H9 (cell line): ENCODE measurements at regions not wholly inside any gene's neighbourhood (a gene's known extent, or its start where the extent isn't known, plus 50 kb on each side); places are given as distances from the start of the nearest gene placed in this dataset.

Source experiments
- DNase-seq: peaks from one replicate; pipeline ENCODE4 v3.0.0-alpha.2; 2017
- H2AFZ ChIP-seq: one replicate; pipeline ENCODE4 v1.6.1; 2013; ENCODE audit warnings: mild to moderate bottlenecking, low read length, control low read depth, moderate library complexity
- H2AK5ac ChIP-seq: 2 replicates; pipeline ENCODE4 v1.6.1; 2013; ENCODE audit warnings: low read length, control low read depth, mixed read lengths; ENCODE audit not compliant: insufficient read length
- H2BK120ac ChIP-seq: one replicate; pipeline ENCODE4 v1.6.1; 2013; ENCODE audit warnings: low read depth, mild to moderate bottlenecking, low read length, control low read depth, inconsistent platforms; ENCODE audit not compliant: poor library complexity, severe bottlenecking
- H2BK12ac ChIP-seq: 2 replicates; pipeline ENCODE4 v1.6.1; 2013; ENCODE audit warnings: low read length, control low read depth, mixed read lengths, low read depth; ENCODE audit not compliant: insufficient read length
- H2BK15ac ChIP-seq: 2 replicates; pipeline ENCODE4 v1.6.1; 2013; ENCODE audit warnings: low read depth, low read length, control low read depth
- H2BK20ac ChIP-seq: one replicate; pipeline ENCODE4 v1.6.1; 2013; ENCODE audit warnings: low read depth, mild to moderate bottlenecking, low read length, control low read depth, inconsistent platforms; ENCODE audit not compliant: poor library complexity, severe bottlenecking
- H2BK5ac ChIP-seq: 2 replicates; pipeline ENCODE4 v1.6.1; 2013; ENCODE audit warnings: low read length, control low read depth, mixed read lengths; ENCODE audit not compliant: insufficient read length
- H3K14ac ChIP-seq: 2 replicates; pipeline ENCODE4 v1.6.1; 2013; ENCODE audit warnings: low read length, control low read depth; ENCODE audit not compliant: insufficient read depth
- H3K18ac ChIP-seq: 2 replicates; pipeline ENCODE4 v1.6.1; 2013; ENCODE audit warnings: low read depth, mild to moderate bottlenecking, mixed read lengths, low read length, control low read depth; ENCODE audit not compliant: insufficient read length
- H3K23ac ChIP-seq: 2 replicates; pipeline ENCODE4 v1.6.1; 2013; ENCODE audit warnings: low read length, control low read depth, mixed read lengths, low read depth; ENCODE audit not compliant: insufficient read length
- H3K23me2 ChIP-seq: 2 replicates; pipeline ENCODE4 v1.6.1; 2013; ENCODE audit warnings: low read depth, mild to moderate bottlenecking, mixed read lengths, low read length, control low read depth; ENCODE audit not compliant: insufficient read length, poor library complexity, severe bottlenecking
- H3K27ac ChIP-seq: 2 replicates; pipeline ENCODE4 v1.5.1; 2013; ENCODE audit warnings: low read length, control low read depth, mixed read lengths, low read depth; ENCODE audit not compliant: insufficient read length
- H3K27me3 ChIP-seq: 2 replicates; pipeline ENCODE4 v1.6.1; 2013; ENCODE audit warnings: low read length, control low read depth, inconsistent platforms; ENCODE audit not compliant: insufficient read depth
- H3K4ac ChIP-seq: 2 replicates; pipeline ENCODE4 v1.6.1; 2013; ENCODE audit warnings: low read depth, mild to moderate bottlenecking, control low read depth, inconsistent platforms, low read length, moderate library complexity
- H3K4me1 ChIP-seq: 2 replicates; pipeline ENCODE4 v1.6.1; 2013; ENCODE audit warnings: low read length, control low read depth, inconsistent platforms; ENCODE audit not compliant: insufficient read depth
- H3K4me2 ChIP-seq: 2 replicates; pipeline ENCODE4 v1.6.1; 2013; ENCODE audit warnings: low read length, control low read depth, mixed read lengths; ENCODE audit not compliant: insufficient read length, insufficient read depth
- H3K56ac ChIP-seq: 2 replicates; pipeline ENCODE4 v1.6.1; 2013; ENCODE audit warnings: low read depth, mild to moderate bottlenecking, mixed read lengths, low read length, control low read depth; ENCODE audit not compliant: insufficient read length
- H3K79me1 ChIP-seq: 2 replicates; pipeline ENCODE4 v1.6.1; 2013; ENCODE audit warnings: low read depth, mild to moderate bottlenecking, moderate library complexity, low read length, control low read depth, inconsistent platforms; ENCODE audit not compliant: insufficient read depth, poor library complexity, severe bottlenecking
- H3K79me2 ChIP-seq: 2 replicates; pipeline ENCODE4 v1.6.1; 2013; ENCODE audit warnings: low read length, control low read depth, inconsistent platforms; ENCODE audit not compliant: insufficient read depth
- H3K9ac ChIP-seq: 2 replicates; pipeline ENCODE4 v1.6.1; 2013; ENCODE audit warnings: low read length, control low read depth, mixed read lengths; ENCODE audit not compliant: insufficient read length; ENCODE audit errors: extremely low read depth
- H3K9me3 ChIP-seq: one replicate; pipeline ENCODE4 v1.6.1; 2013; ENCODE audit warnings: low read depth, low read length, inconsistent platforms; ENCODE audit not compliant: control insufficient read depth
- H3T11ph ChIP-seq: one replicate; pipeline ENCODE4 v1.6.1; 2013; ENCODE audit warnings: mild to moderate bottlenecking, low read length, control low read depth, inconsistent platforms
- H4K20me1 ChIP-seq: one replicate; pipeline ENCODE4 v1.6.1; 2013; ENCODE audit not compliant: control insufficient read depth, insufficient read length, insufficient read depth
- H4K5ac ChIP-seq: 2 replicates; pipeline ENCODE4 v1.6.1; 2013; ENCODE audit warnings: low read depth, mild to moderate bottlenecking, mixed read lengths, low read length, control low read depth; ENCODE audit not compliant: insufficient read length
- H4K8ac ChIP-seq: replicated peaks from 2 replicates; pipeline ENCODE4 v1.6.1; 2013; ENCODE audit warnings: low read length, control low read depth, mixed read lengths, low read depth; ENCODE audit not compliant: insufficient read length
- H4K91ac ChIP-seq: 2 replicates; pipeline ENCODE4 v1.6.1; 2013; ENCODE audit warnings: low read depth, mild to moderate bottlenecking, moderate library complexity, mixed read lengths, low read length, control low read depth; ENCODE audit not compliant: insufficient read length
- H3K27ac Mint-ChIP-seq, 3 experiments: 2 replicates in 2 of 3; 3 replicates in 1 of 3; pipeline ENCODE4 v1.8.0; 2020 to 2021; ENCODE audit warnings: mixed read lengths in 3 of 3, mild to moderate bottlenecking in 1 of 3, moderate library complexity in 1 of 3
- H3K27me3 Mint-ChIP-seq: 2 replicates; pipeline ENCODE4 v1.8.0; 2021; ENCODE audit warnings: low read depth, mild to moderate bottlenecking, moderate library complexity, mixed read lengths
- H3K36me3 Mint-ChIP-seq, 3 experiments: 2 replicates in 2 of 3; 3 replicates in 1 of 3; pipeline ENCODE4 v1.8.0; 2020 to 2021; ENCODE audit warnings: low read depth in 3 of 3, mixed read lengths in 3 of 3; ENCODE audit not compliant: insufficient read depth in 1 of 3
- H3K4me1 Mint-ChIP-seq, 2 experiments: 2 replicates each; pipeline ENCODE4 v1.8.0; 2020; ENCODE audit warnings: mixed read lengths in 2 of 2
- H3K4me3 Mint-ChIP-seq, 2 experiments: 2 replicates in 1 of 2; 3 replicates in 1 of 2; pipeline ENCODE4 v1.8.0; 2020 to 2021; ENCODE audit warnings: mild to moderate bottlenecking in 2 of 2, mixed read lengths in 2 of 2, moderate library complexity in 1 of 2
- H3K9me3 Mint-ChIP-seq, 2 experiments: 2 replicates in 1 of 2; 3 replicates in 1 of 2; pipeline ENCODE4 v1.8.0; 2020; ENCODE audit warnings: mild to moderate bottlenecking in 2 of 2, mixed read lengths in 2 of 2, moderate library complexity in 1 of 2
- WGBS: extraction: QIAGEN DNeasy Blood & Tissue Kit; methylation state at CpG from one replicate; pipeline ENCODE4 v1.1.7; 2013; ENCODE audit warnings: missing lambda C conversion rate, low lambda C conversion rate, mixed read lengths; ENCODE audit not compliant: insufficient read length; ENCODE audit errors: extremely low coverage; 5-methylcytosine and 5-hydroxymethylcytosine counted together
- TF ChIP-seq, protein P1 (sequence below): fragments of 200-600 bp; sonication (generic); conservative IDR thresholded peaks from 3 replicates; pipeline ENCODE4 v1.8.0; 2021; ENCODE audit warnings: antibody characterized with exemption, mild to moderate bottlenecking

DNA sequence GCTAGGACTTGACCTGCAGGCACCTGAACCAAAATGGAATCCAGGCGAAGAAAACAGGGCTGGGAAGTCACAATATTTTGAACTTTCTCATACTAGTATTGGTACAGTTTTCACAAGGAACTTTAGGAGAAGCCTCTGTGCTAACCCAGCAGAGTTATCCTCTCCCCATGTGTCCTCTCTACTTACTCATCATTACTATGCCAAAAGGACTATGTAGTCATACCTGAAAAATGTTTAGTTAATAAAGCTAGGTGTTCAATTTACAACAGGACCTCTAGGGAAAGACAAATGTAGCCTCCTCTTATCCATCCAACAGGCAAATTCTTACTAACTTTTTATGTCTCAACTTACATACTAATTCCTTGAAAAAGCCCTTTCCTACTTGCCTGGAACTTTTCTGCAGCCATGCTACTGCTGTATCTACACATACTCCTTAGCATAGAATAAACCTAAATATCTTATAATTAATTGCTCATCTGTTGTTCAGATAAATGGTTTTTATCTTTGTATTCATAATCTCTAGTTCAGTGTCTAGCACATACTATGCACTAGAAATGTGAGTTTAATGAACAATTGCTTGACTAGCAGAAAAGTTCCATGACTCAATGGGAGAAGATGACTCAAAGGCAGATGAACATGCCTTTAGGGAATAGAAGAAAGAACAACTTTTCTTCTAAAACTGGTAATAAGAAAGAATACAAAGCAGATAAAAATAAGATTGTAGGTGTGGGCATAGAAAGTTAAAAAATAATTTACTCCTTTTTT, 215.5 kb upstream of the VEGFC start:
- Histone ChIP-seq H3K79me2 (no peaks in the 10 kb centered on the region), H3K4ac (no peak overlapping the region), H3K18ac (no peak overlapping the region), H3T11ph (no peak overlapping the region), H4K91ac (no peak overlapping the region), H2BK12ac (no peak overlapping the region), H3K56ac (no peak overlapping the region), H3K14ac (no peak overlapping the region), H2BK15ac (no peak overlapping the region), H2BK120ac (no peak overlapping the region), H2BK5ac (no peak overlapping the region), H4K8ac (no peak overlapping the region), H4K5ac (no peak overlapping the region), H2AFZ (no peak overlapping the region), H3K23me2 (no peaks in the 10 kb centered on the region), H3K27ac (no peak overlapping the region), H2AK5ac (no peak overlapping the region), H2BK20ac (no peak overlapping the region), H3K9me3 (no peaks in the 10 kb centered on the region), H3K4me2 (no peak overlapping the region), H3K79me1 (no peaks in the 10 kb centered on the region), H4K20me1 (no peaks in the 10 kb centered on the region), H3K4me1 (no peaks in the 10 kb centered on the region), H3K23ac (no peak overlapping the region), H3K9ac (no peak overlapping the region), H3K27me3 (no peaks in the 10 kb centered on the region)
- DNase-seq: no peak
- no peaks in the 10 kb centered on the region for H3K4me1 Mint-ChIP-seq
- H3K27me3 Mint-ChIP-seq: no peaks in the 10 kb centered on the region; the same call in 1 of the 2 replicates
- 0 out of 5 replicates have a peak, but pooled peaks cover 0 to 2% of the 10 kb centered on the region in 2 experiments for H3K9me3 Mint-ChIP-seq
- H3K4me3 Mint-ChIP-seq: no peak overlapping the region
- no peak overlapping the region; a peak in 1 of 7 replicates for H3K27ac Mint-ChIP-seq
- no CpG with 5 or more reads among the region's 1 CpG for WGBS
- H3K36me3 Mint-ChIP-seq: no peaks in the 10 kb centered on the region; a peak in 1 of 7 replicates
- TF ChIP-seq, protein P1, sequence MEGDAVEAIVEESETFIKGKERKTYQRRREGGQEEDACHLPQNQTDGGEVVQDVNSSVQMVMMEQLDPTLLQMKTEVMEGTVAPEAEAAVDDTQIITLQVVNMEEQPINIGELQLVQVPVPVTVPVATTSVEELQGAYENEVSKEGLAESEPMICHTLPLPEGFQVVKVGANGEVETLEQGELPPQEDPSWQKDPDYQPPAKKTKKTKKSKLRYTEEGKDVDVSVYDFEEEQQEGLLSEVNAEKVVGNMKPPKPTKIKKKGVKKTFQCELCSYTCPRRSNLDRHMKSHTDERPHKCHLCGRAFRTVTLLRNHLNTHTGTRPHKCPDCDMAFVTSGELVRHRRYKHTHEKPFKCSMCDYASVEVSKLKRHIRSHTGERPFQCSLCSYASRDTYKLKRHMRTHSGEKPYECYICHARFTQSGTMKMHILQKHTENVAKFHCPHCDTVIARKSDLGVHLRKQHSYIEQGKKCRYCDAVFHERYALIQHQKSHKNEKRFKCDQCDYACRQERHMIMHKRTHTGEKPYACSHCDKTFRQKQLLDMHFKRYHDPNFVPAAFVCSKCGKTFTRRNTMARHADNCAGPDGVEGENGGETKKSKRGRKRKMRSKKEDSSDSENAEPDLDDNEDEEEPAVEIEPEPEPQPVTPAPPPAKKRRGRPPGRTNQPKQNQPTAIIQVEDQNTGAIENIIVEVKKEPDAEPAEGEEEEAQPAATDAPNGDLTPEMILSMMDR: no peak
